ENCODE measurements at regions not wholly inside any gene's neighbourhood (a gene's known extent, or its start where the extent isn't known, plus 50 kb on each side); places are given as distances from the start of the nearest gene placed in this dataset.
"Not testable (repeated sequence)": the region's sequence is repeated elsewhere in the genome, so short reads cannot be mapped to it uniquely, and the experiment has no call there.

- no peak for DNase-seq
These were observed 132.4 kb upstream of the ZNF516 start for GRCh38 chr18:76627444-76627843.

- no peak for DNase-seq
These were observed 131.9 kb upstream of the ZNF516 start for GRCh38 chr18:76626991-76627390.

GRCh38 chr18:76622651-76623050 lies 127.6 kb upstream of the ZNF516 start:
- DNase-seq = no peak

- peak; percentile 25 to 55 for DNase-seq
These were observed 126.9 kb upstream of the ZNF516 start for GRCh38 chr18:76621782-76622495.

- peak; percentile 37 to 64 for DNase-seq
These were observed 126.2 kb upstream of the ZNF516 start for GRCh38 chr18:76621226-76621625.

- DNase-seq = no peak
These were observed 125.5 kb upstream of the ZNF516 start for GRCh38 chr18:76620321-76621170.

- DNase-seq = no peak
These were observed 124.7 kb upstream of the ZNF516 start for GRCh38 chr18:76619621-76620315.

- DNase-seq = no peak
These were observed 124.2 kb upstream of the ZNF516 start for GRCh38 chr18:76619261-76619620.

- DNase-seq = no peak
These were observed 123.7 kb upstream of the ZNF516 start for GRCh38 chr18:76618721-76619120.

GRCh38 chr18:76616373-76616772 lies 121.3 kb upstream of the ZNF516 start:
- DNase-seq = no peak

GRCh38 chr18:76615065-76615733 lies 120.2 kb upstream of the ZNF516 start:
- no peak for DNase-seq

GRCh38 chr18:76613755-76614120 lies 118.7 kb upstream of the ZNF516 start:
- no peak for DNase-seq

- no peak for DNase-seq
These were observed 118.2 kb upstream of the ZNF516 start for GRCh38 chr18:76613053-76613754.

- not testable (repeated sequence) for DNase-seq
These were observed 116.7 kb upstream of the ZNF516 start for GRCh38 chr18:76611750-76612045.

GRCh38 chr18:76610933-76611749 lies 116.1 kb upstream of the ZNF516 start:
- no peak for DNase-seq

- DNase-seq = no peak
These were observed 115.0 kb upstream of the ZNF516 start for GRCh38 chr18:76610012-76610411.

GRCh38 chr18:76605341-76605929 lies 110.4 kb upstream of the ZNF516 start:
- no peak for DNase-seq

GRCh38 chr18:76604935-76605240 lies 109.8 kb upstream of the ZNF516 start:
- no peak for DNase-seq

- DNase-seq = peak in 1 of 2 experiments; percentile 23
These were observed 109.3 kb upstream of the ZNF516 start for GRCh38 chr18:76604108-76604934.

GRCh38 chr18:76602191-76602590 lies 107.1 kb upstream of the ZNF516 start:
- no peak for DNase-seq

GRCh38 chr18:76600076-76600475 lies 105.0 kb upstream of the ZNF516 start:
- DNase-seq = not testable (repeated sequence)
